BJ (cell line): ENCODE measurements at regions not wholly inside any gene's neighbourhood (a gene's known extent, or its start where the extent isn't known, plus 50 kb on each side); places are given as distances from the start of the nearest gene placed in this dataset.

Source experiments
- CTCF ChIA-PET: fragments of 350-600 bp; formaldehyde crosslinking; extraction: SDS; loops from one replicate; lab custom pipeline; 2021; ENCODE audit warnings: antibody characterized with exemption, inconsistent platforms; lab: Yijun Ruan, JAX
- POLR2A ChIA-PET: fragments of 300-600 bp; sonication (Branson Sonifier 250); formaldehyde crosslinking; extraction: SDS; loops from one replicate; lab custom pipeline; 2021; ENCODE audit warnings: antibody characterized with exemption; lab: Charles Lee
- DNase-seq: peaks from one replicate; pipeline ENCODE4 v3.0.0-alpha.2; 2011; ENCODE audit warnings: low read depth
- H3K27me3 ChIP-seq: 2 replicates; pipeline ENCODE4 v1.6.0; 2011; ENCODE audit warnings: low read length; ENCODE audit not compliant: control insufficient read depth, insufficient read depth
- H3K36me3 ChIP-seq: 2 replicates; pipeline ENCODE4 v1.5.1; 2011; ENCODE audit warnings: low read length; ENCODE audit not compliant: control insufficient read depth, insufficient read depth
- H3K4me3 ChIP-seq: 2 replicates; pipeline ENCODE4 v1.5.1; 2011; ENCODE audit warnings: low read depth, mild to moderate bottlenecking, control low read depth, low read length
- CTCF ChIP-seq: IDR thresholded peaks from 2 replicates; pipeline ENCODE4 v1.5.1; 2011; ENCODE audit warnings: low read depth, mild to moderate bottlenecking, control low read depth, inconsistent platforms, low read length, moderate library complexity; ENCODE audit not compliant: insufficient read depth

GRCh38 chr16:64541621-64542020, 580.2 kb downstream of the CDH11 start:
- POLR2A ChIA-PET, result no interaction called here
- no peak for TF ChIP-seq CTCF
- H3K36me3 ChIP-seq, result no peaks in the 10 kb centered on the region
- no peak for DNase-seq
- CTCF ChIA-PET, result no interaction called here
- no peaks in the 10 kb centered on the region for H3K27me3 ChIP-seq
- no peak overlapping the region for H3K4me3 ChIP-seq

DNA sequence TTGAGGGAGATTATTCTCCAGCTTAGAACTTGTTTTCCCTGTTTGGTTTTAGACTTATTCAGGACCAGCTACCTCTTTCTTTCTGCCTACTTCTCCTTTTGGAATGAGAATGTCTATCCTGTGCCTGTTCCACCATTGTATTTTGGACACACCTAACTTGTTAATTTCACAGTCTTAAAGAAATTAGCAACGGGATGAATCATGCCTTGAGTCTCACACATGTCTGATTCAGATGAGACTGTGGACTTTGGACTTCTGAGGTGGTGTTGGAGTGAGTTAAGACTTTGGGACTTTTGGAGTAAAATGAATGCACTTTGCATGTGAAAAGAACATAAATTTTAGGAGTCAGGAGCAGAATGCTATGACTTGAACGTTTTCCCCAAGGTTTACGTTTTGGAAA, 581.4 kb downstream of the CDH11 start:
- CTCF ChIA-PET, result no interaction called here
- no peak for DNase-seq
- POLR2A ChIA-PET, result no interaction called here
- no peak for TF ChIP-seq CTCF
- Histone ChIP-seq H3K27me3 (no peaks in the 10 kb centered on the region), H3K4me3 (no peak overlapping the region), H3K36me3 (no peaks in the 10 kb centered on the region)

DNA sequence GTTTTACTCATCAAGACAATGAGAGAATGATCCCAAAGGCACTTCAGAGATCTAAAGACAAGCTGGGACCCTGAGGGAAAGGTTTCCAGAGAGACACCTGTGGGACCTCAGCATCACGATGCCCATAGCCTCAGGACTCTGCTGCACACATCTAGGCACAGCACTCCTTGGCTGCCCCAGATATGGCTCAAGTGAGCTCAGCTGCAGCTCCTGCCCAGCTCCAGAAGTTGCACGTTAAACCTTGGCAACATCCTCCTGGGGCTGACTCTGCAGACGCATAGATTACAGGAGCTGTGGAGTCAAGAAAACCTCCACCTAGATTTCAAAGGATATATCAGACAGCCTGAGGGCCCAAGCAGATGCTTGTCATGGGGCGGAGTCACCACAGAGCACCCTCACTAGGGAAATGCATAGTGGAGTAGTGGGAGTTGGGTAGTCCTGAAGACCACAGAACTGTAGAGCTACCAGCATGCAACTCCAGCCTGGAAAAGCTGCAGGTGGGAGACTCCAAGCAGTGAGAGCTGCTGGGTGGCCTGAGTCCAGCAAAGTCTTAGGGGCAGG, 582.0 kb downstream of the CDH11 start:
- Histone ChIP-seq H3K4me3 (no peak overlapping the region), H3K36me3 (no peaks in the 10 kb centered on the region), H3K27me3 (no peaks in the 10 kb centered on the region)
- POLR2A ChIA-PET, result no interaction called here
- no peak for DNase-seq
- CTCF ChIA-PET, result interaction anchor here (0.6 kb wide), 1 partner anchor 1080 kb away, joined by 3 read pairs; no protein-coding TSS in a partner anchor
- TF ChIP-seq CTCF, result no peak

GRCh38 chr16:64534180-64534780, 587.6 kb downstream of the CDH11 start:
- ChIA-PET CTCF (interaction anchor here (1.4 kb wide), 1 partner anchor 42 kb away, joined by 3 read pairs; no protein-coding TSS in a partner anchor), POLR2A (no interaction called here)
- no peaks in the 10 kb centered on the region for H3K36me3 ChIP-seq
- H3K27me3 ChIP-seq, result no peaks in the 10 kb centered on the region
- DNase-seq, result no peak
- no peak for TF ChIP-seq CTCF
- no peak overlapping the region for H3K4me3 ChIP-seq

GRCh38 chr16:64532691-64533090, 589.2 kb downstream of the CDH11 start:
- no peak for DNase-seq
- POLR2A ChIA-PET, result no interaction called here

More at GRCh38 chr16:64532691-64533090, 589.2 kb downstream of the CDH11 start:
- no peak for TF ChIP-seq CTCF
- CTCF ChIA-PET, result interaction anchor here (1.4 kb wide), 1 partner anchor 41 kb away, joined by 3 read pairs; no protein-coding TSS in a partner anchor
- H3K36me3 ChIP-seq, result no peaks in the 10 kb centered on the region
- H3K4me3 ChIP-seq, result no peak overlapping the region
- no peaks in the 10 kb centered on the region for H3K27me3 ChIP-seq
